H1 (cell line): ENCODE measurements at regions not wholly inside any gene's neighbourhood (a gene's known extent, or its start where the extent isn't known, plus 50 kb on each side); places are given as distances from the start of the nearest gene placed in this dataset.

Experiments
- CTCF ChIA-PET: fragments of 300-600 bp; sonication (Branson Sonifier 250); formaldehyde crosslinking; loops from one replicate; lab custom pipeline; 2021; ENCODE audit not compliant: partially characterized antibody; lab: Charles Lee
- POLR2A ChIA-PET: fragments of 300-600 bp; sonication (Branson Sonifier 250); formaldehyde crosslinking; loops from one replicate; lab custom pipeline; 2021; ENCODE audit warnings: inconsistent platforms; ENCODE audit not compliant: partially characterized antibody; lab: Charles Lee
- DNase-seq, 2 experiments: peaks; one replicate each; pipeline versions ENCODE4 v3.0.0 to v3.0.0-alpha.2; 2010 to 2022; ENCODE audit warnings: low spot score in 2 of 2, low read depth in 1 of 2, mixed read lengths in 1 of 2
- FAIRE-seq: peaks from 2 replicates; lab custom pipeline; 2011; peaks lifted over from hg19 to GRCh38; lab: Jason Lieb, UNC
- H2AFZ ChIP-seq: 2 replicates; pipeline ENCODE4 v1.8.1; 2012; ENCODE audit warnings: low read length, inconsistent platforms
- H2AK5ac ChIP-seq: 2 replicates; pipeline ENCODE4 v1.6.1; 2013; ENCODE audit warnings: low read depth, low read length
- H2BK120ac ChIP-seq: replicated peaks from 2 replicates; pipeline ENCODE3; 2013; ENCODE audit warnings: low read depth, low read length, inconsistent platforms
- H2BK12ac ChIP-seq: 2 replicates; pipeline ENCODE4 v1.6.1; 2013; ENCODE audit warnings: low read depth, low read length
- H2BK15ac ChIP-seq: 2 replicates; pipeline ENCODE4 v1.6.1; 2013; ENCODE audit warnings: low read length
- H2BK20ac ChIP-seq: 2 replicates; pipeline ENCODE4 v1.6.1; 2013; ENCODE audit warnings: low read length
- H2BK5ac ChIP-seq: 2 replicates; pipeline ENCODE4 v1.6.1; 2013; ENCODE audit warnings: low read depth, low read length
- H3K14ac ChIP-seq: 2 replicates; pipeline ENCODE4 v1.6.1; 2013; ENCODE audit warnings: inconsistent platforms; ENCODE audit not compliant: insufficient read length
- H3K18ac ChIP-seq: 2 replicates; pipeline ENCODE4 v1.6.1; 2013; ENCODE audit warnings: low read length; ENCODE audit errors: extremely low read depth
- H3K23ac ChIP-seq: 2 replicates; pipeline ENCODE4 v1.6.1; 2013; ENCODE audit warnings: inconsistent platforms; ENCODE audit not compliant: insufficient read length
- H3K23me2 ChIP-seq: 2 replicates; pipeline ENCODE4 v1.6.1; 2013; ENCODE audit warnings: low read depth, low read length
- H3K27ac ChIP-seq: 2 replicates; pipeline ENCODE4 v1.6.1; 2011; ENCODE audit warnings: low read depth, low read length, inconsistent platforms
- H3K27me3 ChIP-seq, 4 experiments: replicated peaks in 1 of 4; 1 replicate in 1 of 4; 2 replicates in 3 of 4; pipeline versions ENCODE4 v1.6.1 to v1.8.1; 2011 to 2013; ENCODE audit warnings: low read length in 3 of 4, mild to moderate bottlenecking in 3 of 4, inconsistent platforms in 2 of 4, mixed read lengths in 2 of 4, moderate library complexity in 1 of 4; ENCODE audit not compliant: control insufficient read depth in 3 of 4, insufficient read depth in 3 of 4; ENCODE audit errors: extremely low read depth in 1 of 4
- H3K36me3 ChIP-seq, 4 experiments: 2 replicates each; pipeline versions ENCODE4 v1.6.1 to v1.8.1; 2011 to 2013; ENCODE audit warnings: mild to moderate bottlenecking in 4 of 4, low read length in 3 of 4, moderate library complexity in 2 of 4, control low read depth in 1 of 4, inconsistent platforms in 1 of 4; ENCODE audit not compliant: insufficient read depth in 4 of 4, control insufficient read depth in 2 of 4
- H3K4ac ChIP-seq: replicated peaks from 2 replicates; pipeline ENCODE3; 2013; ENCODE audit warnings: low read length, low read depth, mixed read lengths, inconsistent platforms; ENCODE audit not compliant: insufficient read length
- H3K4me1 ChIP-seq, 4 experiments: replicated peaks in 1 of 4; 1 replicate in 1 of 4; 2 replicates in 3 of 4; pipeline versions ENCODE4 v1.6.1 to v1.8.1; 2011 to 2013; ENCODE audit warnings: low read length in 3 of 4, inconsistent platforms in 2 of 4, mixed read lengths in 1 of 4; ENCODE audit not compliant: insufficient read depth in 4 of 4, control insufficient read depth in 3 of 4
- H3K4me2 ChIP-seq, 2 experiments: 2 replicates each; pipeline versions ENCODE4 v1.6.1 to v1.8.1; 2011 to 2013; ENCODE audit warnings: low read depth in 2 of 2, low read length in 2 of 2, control low read depth in 1 of 2, inconsistent platforms in 1 of 2, mild to moderate bottlenecking in 1 of 2; ENCODE audit not compliant: insufficient read depth in 1 of 2
- H3K4me3 ChIP-seq, 4 experiments: fragments of 200-600, 300-600 bp in 1 of 4; sonication (generic), shearing (Covaris generic), sonication (Bioruptor Twin) in 1 of 4; 2 replicates each; pipeline versions ENCODE4 v1.5.1 to v1.8.1; 2011 to 2016; ENCODE audit warnings: low read length in 4 of 4, low read depth in 3 of 4, control low read depth in 2 of 4, inconsistent platforms in 2 of 4, mild to moderate bottlenecking in 2 of 4, mixed read lengths in 1 of 4, moderate library complexity in 1 of 4; ENCODE audit not compliant: insufficient read depth in 2 of 4; ENCODE audit errors: extremely low read depth in 1 of 4
- H3K56ac ChIP-seq: replicated peaks from 2 replicates; pipeline ENCODE3; 2013; ENCODE audit warnings: low read depth, mild to moderate bottlenecking, mixed read lengths, low read length, inconsistent platforms; ENCODE audit not compliant: insufficient read length
- H3K79me1 ChIP-seq: 2 replicates; pipeline ENCODE4 v1.6.1; 2013; ENCODE audit warnings: low read depth, low read length, control low read depth
- H3K79me2 ChIP-seq, 2 experiments: 2 replicates each; pipeline versions ENCODE4 v1.6.1 to v1.8.1; 2012 to 2013; ENCODE audit warnings: low read length in 2 of 2, mild to moderate bottlenecking in 2 of 2, inconsistent platforms in 1 of 2; ENCODE audit not compliant: insufficient read depth in 2 of 2, control insufficient read depth in 1 of 2
- H3K9ac ChIP-seq, 4 experiments: replicated peaks in 1 of 4; 1 replicate in 1 of 4; 2 replicates in 3 of 4; pipeline versions ENCODE4 v1.6.1 to v1.8.1; 2011 to 2013; ENCODE audit warnings: low read depth in 3 of 4, low read length in 3 of 4, control low read depth in 2 of 4, mild to moderate bottlenecking in 2 of 4, moderate library complexity in 2 of 4, inconsistent platforms in 1 of 4; ENCODE audit errors: extremely low read depth in 1 of 4
- H3K9me3 ChIP-seq, 2 experiments: 2 replicates each; pipeline versions ENCODE4 v1.6.1 to v1.8.1; 2012 to 2013; ENCODE audit warnings: mild to moderate bottlenecking in 2 of 2, moderate library complexity in 2 of 2, control low read depth in 1 of 2, inconsistent platforms in 1 of 2, low read depth in 1 of 2, low read length in 1 of 2, mixed read lengths in 1 of 2; ENCODE audit not compliant: insufficient read depth in 2 of 2
- H4K20me1 ChIP-seq, 2 experiments: replicated peaks in 1 of 2; 2 replicates each; pipeline versions ENCODE3 to v1.8.1; 2011 to 2013; ENCODE audit warnings: inconsistent platforms in 2 of 2, low read length in 2 of 2, mild to moderate bottlenecking in 1 of 2; ENCODE audit not compliant: insufficient read depth in 2 of 2, control insufficient read depth in 1 of 2
- H4K5ac ChIP-seq: 2 replicates; pipeline ENCODE4 v1.6.1; 2013; ENCODE audit warnings: low read length, low read depth, mixed read lengths, inconsistent platforms; ENCODE audit not compliant: insufficient read length
- H4K8ac ChIP-seq: 2 replicates; pipeline ENCODE4 v1.8.0; 2013; ENCODE audit warnings: mild to moderate bottlenecking, moderate library complexity, low read length, inconsistent platforms; ENCODE audit not compliant: insufficient read depth; ENCODE audit errors: extremely low read depth
- H4K91ac ChIP-seq: replicated peaks from 2 replicates; pipeline ENCODE3; 2013; ENCODE audit warnings: low read length, mixed read lengths, inconsistent platforms; ENCODE audit not compliant: insufficient read length
- RBBP5 ChIP-seq: IDR thresholded peaks from 2 replicates; pipeline ENCODE4 v1.7.1; 2012; ENCODE audit warnings: low read depth, mild to moderate bottlenecking, inconsistent platforms, low read length, moderate library complexity, borderline replicate concordance

GRCh38 chr10:61248013-61248412 is 205.2 kb downstream of the TMEM26 start:
- no peak overlapping the region for H4K91ac ChIP-seq
- no peak for DNase-seq

More at GRCh38 chr10:61248013-61248412, 205.2 kb downstream of the TMEM26 start:
- Histone ChIP-seq H4K8ac (no peak overlapping the region), H3K9me3 (no peaks in the 10 kb centered on the region), H2BK120ac (no peak overlapping the region), H3K23me2 (no peaks in the 10 kb centered on the region), H2BK15ac (no peak overlapping the region), H3K4me2 (no peak overlapping the region), H3K27ac (no peak overlapping the region), H2BK20ac (no peak overlapping the region), H3K4ac (no peak overlapping the region), H4K5ac (no peak overlapping the region), H3K18ac (no peak overlapping the region), H3K79me2 (no peaks in the 10 kb centered on the region), H3K79me1 (no peaks in the 10 kb centered on the region), H2AK5ac (no peak overlapping the region), H3K27me3 (peaks cover 0 to 1% (median 0%) of the 10 kb centered on the region in 4 experiments; a peak in 1 of 7 replicates), H3K23ac (no peak overlapping the region), H3K56ac (no peak overlapping the region), H3K4me1 (no peaks in the 10 kb centered on the region), H2BK12ac (no peak overlapping the region), H2BK5ac (no peak overlapping the region), H3K4me3 (no peak overlapping the region), H4K20me1 (no peaks in the 10 kb centered on the region), H3K9ac (no peak overlapping the region), H3K14ac (no peak overlapping the region), H2AFZ (no peak overlapping the region), H3K36me3 (no peaks in the 10 kb centered on the region)
- TF ChIP-seq RBBP5: no peak
- CTCF ChIA-PET: no interaction called here
- FAIRE-seq: no peak
- POLR2A ChIA-PET: no interaction called here
